ENCODE measurements at regions not wholly inside any gene's neighbourhood (a gene's known extent, or its start where the extent isn't known, plus 50 kb on each side); places are given as distances from the start of the nearest gene placed in this dataset.

- Histone ChIP-seq H3K4me3 (replicated peaks in 1 of 3; ENCODE audit: insufficient read depth in 1 of 3, low read depth in 2 of 3, low read length in 3 of 3) (no peak overlapping the region), H4K20me1 (ENCODE audit: insufficient read depth, low read length) (no peaks in the 10 kb centered on the region), H3K36me3 (replicated peaks in 1 of 2; ENCODE audit: control insufficient read depth in 1 of 2, insufficient read depth in 2 of 2, low read length in 2 of 2) (no peaks in the 10 kb centered on the region), H3K9ac (ENCODE audit: insufficient read depth, low read depth, low read length) (no peak overlapping the region), H3K27me3 (ENCODE audit: control insufficient read depth in 1 of 2, insufficient read depth in 2 of 2, low read length in 2 of 2) (no peaks in the 10 kb centered on the region), H3K9me3 (ENCODE audit: low read length) (no peaks in the 10 kb centered on the region; the same call in 1 of the 2 replicates), H3K79me2 (ENCODE audit: insufficient read depth, low read length) (no peaks in the 10 kb centered on the region), H3K27ac (ENCODE audit: extremely low read length, insufficient read depth, low read length) (no peak overlapping the region), H3K4me2 (ENCODE audit: low read depth, low read length) (no peak overlapping the region), H3K4me1 (ENCODE audit: insufficient read depth, low read length) (no peaks in the 10 kb centered on the region), H2AFZ (ENCODE audit: low read length) (no peak overlapping the region)
- ChIA-PET POLR2A (no interaction called here), CTCF (ENCODE audit: low intra/inter-chr PET ratio, low total read pairs) (no interaction called here)
- ATAC-seq (no peak), DNase-seq (ENCODE audit: low spot score) (no peak), FAIRE-seq (no peak)
- intact Hi-C loops (cut with micrococcal nuclease; ENCODE audit: unreplicated experiment) (no loop called here), in situ Hi-C loops (cut with HindIII; ENCODE audit: extremely low pct_ligation_motif_present, low pct_unique_long_range_greater_than_20kb) (no loop called here)
- 0% methylated on average over 1 of the region's 1 CpG for WGBS (ENCODE audit: low lambda C conversion rate)
- BruUV-seq (replicated peaks): no TSS peak
- no peak for TF ChIP-seq GRHL1 (CRISPR knock-in tag; conservative IDR thresholded peaks at IDR 0.05)
- TF ChIP-seq NR2F2 (IDR thresholded peaks at IDR 0.05; ENCODE audit: borderline replicate concordance, low read depth): no peak
- no peak for TF ChIP-seq CENPT (CRISPR knock-in tag; IDR thresholded peaks at IDR 0.05; ENCODE audit: low read depth)
- no peak for TF ChIP-seq ZBTB44 (CRISPR knock-in tag; IDR thresholded peaks at IDR 0.05)
- no peak for TF ChIP-seq CTCF (CRISPR knock-in tag; IDR thresholded peaks at IDR 0.05)
- no peak for TF ChIP-seq TFAP4 (IDR thresholded peaks at IDR 0.05; ENCODE audit: borderline replicate concordance, low read depth)
- no peak for TF ChIP-seq SMARCE1 (IDR thresholded peaks at IDR 0.05; ENCODE audit: borderline replicate concordance)
- TF ChIP-seq ZNF562 (CRISPR knock-in tag; IDR thresholded peaks at IDR 0.05; ENCODE audit: borderline replicate concordance): no peak
- no peak for TF ChIP-seq IKZF1 (IDR thresholded peaks at IDR 0.05)
Observed at GRCh38 chr4:62531731-62532130, 1331.6 kb downstream of the ADGRL3 start.

Data from HepG2 (cell line).